RWPE2 (cell line): ENCODE measurements at regions not wholly inside any gene's neighbourhood (a gene's known extent, or its start where the extent isn't known, plus 50 kb on each side); places are given as distances from the start of the nearest gene placed in this dataset.

Experiments
- ATAC-seq: fragments of 200-7000 bp; cut with Tn5 transposase; 3 replicates; pipeline ENCODE4 v1.9.1; 2021; ENCODE audit warnings: low read depth
- DNase-seq: peaks from one replicate; pipeline ENCODE4 v3.0.0-alpha.2; 2020; ENCODE audit warnings: low spot score
- H3K27ac ChIP-seq: fragments of 450-650 bp; 2 replicates; pipeline ENCODE4 v1.5.1; 2017; ENCODE audit warnings: mild to moderate bottlenecking; ENCODE audit not compliant: poor library complexity, severe bottlenecking
- H3K27me3 ChIP-seq: fragments of 250-450 bp; sonication (Bioruptor Pico); 2 replicates; pipeline ENCODE4 v1.5.1; 2021; ENCODE audit warnings: mild to moderate bottlenecking, moderate library complexity; ENCODE audit not compliant: insufficient read depth, poor library complexity, severe bottlenecking
- H3K36me3 ChIP-seq: fragments of 250-450 bp; sonication (Bioruptor Pico); 2 replicates; pipeline ENCODE4 v1.5.1; 2020; ENCODE audit warnings: low read depth, mild to moderate bottlenecking, moderate library complexity
- H3K4me1 ChIP-seq: fragments of 250-450 bp; sonication (Bioruptor Pico); 2 replicates; pipeline ENCODE4 v1.5.1; 2021; ENCODE audit warnings: mild to moderate bottlenecking, moderate library complexity; ENCODE audit not compliant: insufficient read depth, poor library complexity, severe bottlenecking
- H3K4me3 ChIP-seq: fragments of 250-450 bp; sonication (Bioruptor Pico); 2 replicates; pipeline ENCODE4 v1.5.1; 2021; ENCODE audit warnings: mild to moderate bottlenecking, moderate library complexity; ENCODE audit not compliant: severe bottlenecking
- H3K9me3 ChIP-seq: fragments of 250-450 bp; sonication (Bioruptor Pico); 2 replicates; pipeline ENCODE4 v1.5.1; 2021; ENCODE audit warnings: mild to moderate bottlenecking, moderate library complexity; ENCODE audit not compliant: severe bottlenecking
- TF ChIP-seq, protein P1 (sequence below): fragments of 450-650 bp; IDR thresholded peaks from one replicate; pipeline ENCODE4 v1.5.1; 2017; ENCODE audit warnings: mild to moderate bottlenecking, moderate library complexity; ENCODE audit not compliant: poor library complexity, severe bottlenecking

DNA sequence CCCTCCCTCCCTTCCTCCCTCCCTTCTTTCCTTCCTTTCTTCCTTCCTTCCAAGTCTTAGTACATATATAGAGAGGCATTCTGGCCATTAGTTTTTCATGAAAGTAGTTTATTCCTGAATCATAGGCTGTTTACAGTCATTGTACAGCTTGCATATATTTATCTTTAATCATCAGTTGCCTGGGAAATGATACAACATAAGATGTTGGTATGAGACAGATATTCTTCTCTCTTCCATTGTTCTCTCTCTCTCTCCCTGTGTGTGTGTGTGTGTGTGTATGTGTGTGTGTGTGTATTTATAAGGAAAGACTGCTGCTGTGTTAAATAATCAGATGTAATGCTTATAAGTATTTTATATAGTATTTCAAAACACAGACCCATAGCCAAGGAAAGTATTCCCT is 289.8 kb upstream of the UBE2E3 start:
- H3K27me3 ChIP-seq: no peaks in the 10 kb centered on the region
- no peak overlapping the region for H3K27ac ChIP-seq
- peak; percentile 46; the same call in 2 of the 3 replicates for ATAC-seq
- no peaks in the 10 kb centered on the region for H3K4me1 ChIP-seq
- H3K4me3 ChIP-seq: no peak overlapping the region
- no peaks in the 10 kb centered on the region for H3K36me3 ChIP-seq
- TF ChIP-seq, protein P1, sequence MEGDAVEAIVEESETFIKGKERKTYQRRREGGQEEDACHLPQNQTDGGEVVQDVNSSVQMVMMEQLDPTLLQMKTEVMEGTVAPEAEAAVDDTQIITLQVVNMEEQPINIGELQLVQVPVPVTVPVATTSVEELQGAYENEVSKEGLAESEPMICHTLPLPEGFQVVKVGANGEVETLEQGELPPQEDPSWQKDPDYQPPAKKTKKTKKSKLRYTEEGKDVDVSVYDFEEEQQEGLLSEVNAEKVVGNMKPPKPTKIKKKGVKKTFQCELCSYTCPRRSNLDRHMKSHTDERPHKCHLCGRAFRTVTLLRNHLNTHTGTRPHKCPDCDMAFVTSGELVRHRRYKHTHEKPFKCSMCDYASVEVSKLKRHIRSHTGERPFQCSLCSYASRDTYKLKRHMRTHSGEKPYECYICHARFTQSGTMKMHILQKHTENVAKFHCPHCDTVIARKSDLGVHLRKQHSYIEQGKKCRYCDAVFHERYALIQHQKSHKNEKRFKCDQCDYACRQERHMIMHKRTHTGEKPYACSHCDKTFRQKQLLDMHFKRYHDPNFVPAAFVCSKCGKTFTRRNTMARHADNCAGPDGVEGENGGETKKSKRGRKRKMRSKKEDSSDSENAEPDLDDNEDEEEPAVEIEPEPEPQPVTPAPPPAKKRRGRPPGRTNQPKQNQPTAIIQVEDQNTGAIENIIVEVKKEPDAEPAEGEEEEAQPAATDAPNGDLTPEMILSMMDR: no peak
- no peaks in the 10 kb centered on the region for H3K9me3 ChIP-seq
- no peak for DNase-seq

DNA sequence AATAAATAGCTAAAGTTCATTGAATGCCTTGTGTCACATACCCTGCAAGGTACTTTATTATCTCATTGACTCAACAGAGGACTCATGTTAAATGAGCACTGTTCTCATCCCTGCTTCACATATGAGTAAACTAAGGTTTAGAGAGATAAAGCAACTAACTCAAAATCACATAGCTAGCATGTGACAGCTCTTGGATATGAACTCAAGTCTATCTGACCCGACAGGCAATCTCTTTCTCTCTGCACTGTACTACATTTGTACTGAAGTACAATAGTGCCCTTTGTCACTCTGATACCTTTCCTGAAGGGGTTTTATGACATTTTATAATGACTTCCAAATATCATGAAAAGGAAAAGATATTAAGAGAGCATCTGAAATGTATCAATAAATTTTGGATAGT is 297.5 kb upstream of the UBE2E3 start:
- Histone ChIP-seq H3K4me1 (peaks cover 7% of the 10 kb centered on the region), H3K9me3 (no peaks in the 10 kb centered on the region), H3K27ac (no peak overlapping the region), H3K27me3 (no peaks in the 10 kb centered on the region), H3K36me3 (no peaks in the 10 kb centered on the region), H3K4me3 (no peak overlapping the region)
- TF ChIP-seq, protein P1: no peak
- DNase-seq: no peak
- ATAC-seq: no peak

DNA sequence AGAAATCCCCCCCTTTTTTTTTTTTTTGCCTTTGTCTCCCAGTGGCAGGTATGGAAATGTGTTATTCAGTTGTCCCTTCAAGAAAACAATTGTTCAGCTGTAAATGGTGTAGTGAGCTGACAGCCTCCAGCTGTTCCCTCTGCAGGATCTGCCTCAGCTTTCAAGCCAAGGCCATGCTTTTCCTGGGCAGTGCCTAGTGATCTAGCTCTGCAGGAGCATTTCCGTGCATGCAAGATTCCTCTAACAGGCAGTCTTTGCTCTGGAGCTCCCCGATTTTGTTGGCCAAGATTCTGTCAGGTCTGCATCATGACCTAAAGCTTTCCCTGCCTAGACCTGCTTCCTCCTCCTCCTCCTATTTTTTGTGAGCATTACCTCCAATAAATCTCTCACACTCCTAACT is 300.7 kb upstream of the UBE2E3 start:
- TF ChIP-seq, protein P1: no peak
- no peak overlapping the region for H3K4me3 ChIP-seq
- no peaks in the 10 kb centered on the region for H3K27me3 ChIP-seq
- no peak overlapping the region for H3K27ac ChIP-seq
- peaks cover 28% of the 10 kb centered on the region for H3K4me1 ChIP-seq
- no peaks in the 10 kb centered on the region for H3K9me3 ChIP-seq
- ATAC-seq (no peak), DNase-seq (no peak)
- H3K36me3 ChIP-seq: no peaks in the 10 kb centered on the region

DNA sequence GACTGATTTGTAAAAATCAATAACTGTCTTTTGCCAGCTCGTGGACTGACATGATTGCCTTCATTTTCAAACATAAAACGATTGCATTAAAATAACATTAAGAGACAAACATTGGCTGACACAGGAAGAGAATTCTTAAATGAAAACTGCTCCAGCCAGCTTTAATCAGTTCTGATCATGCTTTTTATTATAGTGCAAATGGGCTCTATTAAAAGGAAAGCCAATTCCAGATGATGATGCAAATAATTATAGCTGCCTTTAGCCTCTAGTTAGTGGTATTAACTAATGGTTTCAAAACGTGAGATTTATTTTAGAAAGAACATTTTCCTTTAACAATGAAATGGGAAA is 301.8 kb upstream of the UBE2E3 start:
- Histone ChIP-seq H3K27me3 (no peaks in the 10 kb centered on the region), H3K36me3 (no peaks in the 10 kb centered on the region), H3K4me3 (no peak overlapping the region), H3K9me3 (no peaks in the 10 kb centered on the region), H3K27ac (peak overlapping the region; percentile 69), H3K4me1 (peaks cover 28% of the 10 kb centered on the region)
- DNase-seq: no peak
- TF ChIP-seq, protein P1: no peak
- no peak for ATAC-seq

DNA sequence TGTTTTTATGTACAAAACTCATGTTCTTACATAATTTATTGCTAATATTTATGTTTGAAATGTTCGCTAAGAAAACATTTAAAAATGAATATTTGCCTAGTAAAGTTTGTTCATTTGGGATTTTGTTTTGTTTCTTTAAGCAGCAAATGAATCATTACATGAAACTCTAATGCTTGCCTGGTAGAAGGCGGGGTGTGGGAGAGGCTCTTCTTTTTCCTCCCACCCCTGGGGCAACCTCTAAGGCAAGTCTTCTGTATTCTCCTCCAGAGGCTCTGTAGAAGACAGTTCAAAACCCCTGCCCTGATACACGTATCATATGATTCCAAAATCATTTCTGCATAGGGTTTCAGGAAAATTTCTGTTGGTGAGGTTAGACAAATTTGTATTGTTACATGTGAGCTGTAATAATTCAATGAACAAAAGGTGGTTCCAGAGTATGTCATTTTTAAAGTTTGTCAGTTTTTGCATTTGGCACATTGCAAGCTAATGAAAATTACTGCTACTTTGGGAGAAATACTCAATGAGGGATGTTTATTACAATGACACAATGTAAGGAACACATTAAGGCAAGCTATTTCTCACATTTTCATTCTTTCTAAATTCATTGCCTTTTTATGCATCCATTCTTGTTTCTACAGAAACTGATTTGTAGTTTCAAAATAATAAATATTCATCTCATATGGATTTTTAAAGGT is 302.3 kb upstream of the UBE2E3 start:
- H3K27ac ChIP-seq: peak overlapping the region; percentile 69
- H3K27me3 ChIP-seq: no peaks in the 10 kb centered on the region
- H3K36me3 ChIP-seq: no peaks in the 10 kb centered on the region
- TF ChIP-seq, protein P1: no peak
- no peak overlapping the region for H3K4me3 ChIP-seq
- H3K4me1 ChIP-seq: peaks cover 28% of the 10 kb centered on the region
- ATAC-seq: peak; percentile 72; the same call in 2 of the 3 replicates
- no peak for DNase-seq
- H3K9me3 ChIP-seq: no peaks in the 10 kb centered on the region
